GM23338 (cell line): ENCODE measurements at regions not wholly inside any gene's neighbourhood (a gene's known extent, or its start where the extent isn't known, plus 50 kb on each side); places are given as distances from the start of the nearest gene placed in this dataset.
"Not testable (repeated sequence)": the region's sequence is repeated elsewhere in the genome, so short reads cannot be mapped to it uniquely, and the experiment has no call there.

Source experiments
- CREB1 ChIP-seq: fragments of 250-450 bp; sonication (Bioruptor Pico); IDR thresholded peaks from 2 replicates; pipeline ENCODE4 v1.5.0; 2020; ENCODE audit warnings: low read depth, mild to moderate bottlenecking, moderate library complexity
- CTCF ChIP-seq, 2 experiments: fragments of 200-600 bp in 1 of 2; sonication (generic) in 1 of 2; conservative IDR thresholded peaks; 2 replicates each; pipeline versions ENCODE4 v1.5.1 to v1.6.1; 2016 to 2017; ENCODE audit warnings: antibody characterized with exemption in 2 of 2, low read depth in 2 of 2, mild to moderate bottlenecking in 2 of 2, moderate library complexity in 1 of 2
- JUNB ChIP-seq: IDR thresholded peaks from one replicate; pipeline ENCODE4 v1.6.1; 2016; ENCODE audit warnings: antibody characterized with exemption; ENCODE audit not compliant: unreplicated experiment
- POLR2AphosphoS5 ChIP-seq: IDR thresholded peaks from 2 replicates; pipeline ENCODE4 v1.6.1; 2016; ENCODE audit warnings: antibody characterized with exemption, low read depth
- REST ChIP-seq: IDR thresholded peaks from one replicate; pipeline ENCODE4 v1.6.1; 2018; ENCODE audit warnings: antibody characterized with exemption; ENCODE audit not compliant: unreplicated experiment
- TF ChIP-seq, protein P1 (sequence below): IDR thresholded peaks from 2 replicates; pipeline ENCODE4 v1.6.1; 2016; ENCODE audit warnings: antibody characterized with exemption

- TF ChIP-seq CTCF (conservative IDR thresholded peaks at IDR 0.05; ENCODE audit: low read depth in 2 of 2); POLR2AphosphoS5; JUNB; CREB1 (CRISPR knock-in tag); REST: not testable (repeated sequence)
- TF ChIP-seq, protein P1, sequence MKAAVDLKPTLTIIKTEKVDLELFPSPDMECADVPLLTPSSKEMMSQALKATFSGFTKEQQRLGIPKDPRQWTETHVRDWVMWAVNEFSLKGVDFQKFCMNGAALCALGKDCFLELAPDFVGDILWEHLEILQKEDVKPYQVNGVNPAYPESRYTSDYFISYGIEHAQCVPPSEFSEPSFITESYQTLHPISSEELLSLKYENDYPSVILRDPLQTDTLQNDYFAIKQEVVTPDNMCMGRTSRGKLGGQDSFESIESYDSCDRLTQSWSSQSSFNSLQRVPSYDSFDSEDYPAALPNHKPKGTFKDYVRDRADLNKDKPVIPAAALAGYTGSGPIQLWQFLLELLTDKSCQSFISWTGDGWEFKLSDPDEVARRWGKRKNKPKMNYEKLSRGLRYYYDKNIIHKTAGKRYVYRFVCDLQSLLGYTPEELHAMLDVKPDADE = not testable (repeated sequence)
These were observed 65.3 kb upstream of the PRR5 start for GRCh38 chr22:44636502-44637206.
